ENCODE measurements at regions not wholly inside any gene's neighbourhood (a gene's known extent, or its start where the extent isn't known, plus 50 kb on each side); places are given as distances from the start of the nearest gene placed in this dataset.
A peak's percentile ranks its signal among the peaks of the same experiment; 100 is the strongest.

DNA sequence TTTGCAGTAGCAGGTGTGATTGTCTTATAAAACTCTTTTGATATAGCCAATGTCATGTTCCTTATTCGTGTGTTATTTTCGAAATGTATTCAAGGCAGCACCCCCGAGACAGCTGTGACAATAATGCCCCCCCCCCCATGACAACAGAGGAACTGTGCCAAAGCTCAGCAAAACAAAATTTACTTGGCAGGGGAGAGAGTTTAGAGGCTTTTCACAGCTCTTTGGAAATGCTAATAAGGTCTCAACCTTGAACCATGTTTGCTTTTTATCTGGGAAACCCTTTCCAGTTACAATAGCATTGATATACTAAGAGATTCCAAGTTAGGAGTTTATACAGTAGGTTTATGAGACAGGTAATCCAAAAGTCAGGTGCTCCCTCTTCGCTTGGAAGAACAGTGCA is 56.4 kb upstream of the USP44 start:
- DNase-seq (ENCODE audit: low read depth): no peak

GRCh38 chr12:95605875-95606274 is 54.6 kb upstream of the USP44 start:
- DNase-seq (ENCODE audit: low read depth): no peak

DNA sequence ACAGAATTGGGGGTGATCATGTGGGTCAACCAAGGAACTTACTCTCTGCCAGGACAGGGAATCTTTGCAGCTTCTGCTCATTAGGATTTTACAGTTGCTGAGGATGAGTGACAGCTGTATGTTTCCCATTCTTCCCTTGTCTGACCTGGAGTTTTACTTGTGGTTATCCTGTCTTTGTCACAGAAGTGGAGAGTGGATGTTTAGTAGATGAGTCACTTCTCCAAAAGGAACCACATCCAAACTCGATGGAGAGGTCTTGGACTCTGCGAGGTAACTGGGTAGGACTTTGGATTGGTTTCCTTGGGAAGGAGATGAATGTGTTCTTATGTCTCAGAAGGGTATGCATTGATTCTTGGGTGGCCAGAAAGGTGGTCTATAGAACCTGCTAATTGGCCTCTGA is 53.8 kb upstream of the USP44 start:
- peak; percentile 68 for DNase-seq (ENCODE audit: low read depth)

- no peak for DNase-seq (ENCODE audit: low read depth)
Measured at GRCh38 chr12:95603351-95604145, 52.3 kb upstream of the USP44 start.

- DNase-seq (ENCODE audit: low read depth): no peak
Measured at GRCh38 chr12:95601091-95601961, 50.0 kb upstream of the USP44 start.
